ENCODE measurements at regions not wholly inside any gene's neighbourhood (a gene's known extent, or its start where the extent isn't known, plus 50 kb on each side); places are given as distances from the start of the nearest gene placed in this dataset.

GRCh38 chr7:50962962-50963374 lies 180.3 kb upstream of the GRB10 start:
- no peaks in the 10 kb centered on the region for H3K36me3 Mint-ChIP-seq
- H3K27me3 Mint-ChIP-seq (ENCODE audit: low read depth in 3 of 3): peaks cover 0 to 2% (median under 1%) of the 10 kb centered on the region in 3 donors
- H3K4me1 Mint-ChIP-seq: no peaks in the 10 kb centered on the region
- H3K4me3 Mint-ChIP-seq: no peak overlapping the region
- peaks cover 0 to 13% (median 2%) of the 10 kb centered on the region in 6 donors for H3K9me3 Mint-ChIP-seq
- H3K27ac Mint-ChIP-seq: no peak overlapping the region
- DNase-seq: no peak

- H3K36me3 Mint-ChIP-seq: no peaks in the 10 kb centered on the region
These were observed 179.7 kb upstream of the GRB10 start for GRCh38 chr7:50962281-50962883.

GRCh38 chr7:50960621-50961310 lies 178.1 kb upstream of the GRB10 start:
- Mint-ChIP-seq H3K27me3 (ENCODE audit: low read depth in 3 of 3) (peaks cover 0 to 2% (median 1%) of the 10 kb centered on the region in 3 donors), H3K36me3 (no peaks in the 10 kb centered on the region), H3K4me3 (no peak overlapping the region), H3K27ac (no peak overlapping the region), H3K4me1 (no peaks in the 10 kb centered on the region), H3K9me3 (peaks cover 0 to 4% (median 0%) of the 10 kb centered on the region in 6 donors)
- DNase-seq: no peak

More at GRCh38 chr7:50962281-50962883, 179.7 kb upstream of the GRB10 start:
- Mint-ChIP-seq H3K4me1 (no peaks in the 10 kb centered on the region), H3K27me3 (ENCODE audit: low read depth in 3 of 3) (peaks cover 0 to 2% (median 1%) of the 10 kb centered on the region in 3 donors), H3K27ac (no peak overlapping the region), H3K4me3 (no peak overlapping the region), H3K9me3 (peaks cover 0 to 10% (median 2%) of the 10 kb centered on the region in 6 donors)
- DNase-seq: no peak

GRCh38 chr7:50959991-50960390 lies 177.3 kb upstream of the GRB10 start:
- no peak overlapping the region for H3K4me3 Mint-ChIP-seq
- H3K27ac Mint-ChIP-seq: no peak overlapping the region
- H3K9me3 Mint-ChIP-seq: peaks cover 0 to 4% (median 0%) of the 10 kb centered on the region in 6 donors
- H3K36me3 Mint-ChIP-seq: no peaks in the 10 kb centered on the region
- H3K27me3 Mint-ChIP-seq (ENCODE audit: low read depth in 3 of 3): peaks cover 0 to 2% (median 1%) of the 10 kb centered on the region in 3 donors
- no peaks in the 10 kb centered on the region for H3K4me1 Mint-ChIP-seq
- DNase-seq: no peak

GRCh38 chr7:50959560-50959959 lies 176.9 kb upstream of the GRB10 start:
- Mint-ChIP-seq H3K4me1 (no peaks in the 10 kb centered on the region), H3K36me3 (no peaks in the 10 kb centered on the region), H3K4me3 (no peak overlapping the region), H3K27me3 (ENCODE audit: low read depth in 3 of 3) (peaks cover 0 to 2% (median 1%) of the 10 kb centered on the region in 3 donors), H3K9me3 (peaks cover 0 to 4% (median 0%) of the 10 kb centered on the region in 6 donors), H3K27ac (no peak overlapping the region)
- DNase-seq: no peak

GRCh38 chr7:50957855-50958254 lies 175.2 kb upstream of the GRB10 start:
- no peak for DNase-seq

GRCh38 chr7:50957431-50957830 lies 174.7 kb upstream of the GRB10 start:
- H3K27ac Mint-ChIP-seq: no peak overlapping the region
- H3K4me1 Mint-ChIP-seq: no peaks in the 10 kb centered on the region
- H3K27me3 Mint-ChIP-seq (ENCODE audit: low read depth in 3 of 3): peaks cover 0 to 1% (median 0%) of the 10 kb centered on the region in 3 donors
- H3K4me3 Mint-ChIP-seq: no peak overlapping the region
- H3K9me3 Mint-ChIP-seq: peaks cover 0 to 6% (median 0%) of the 10 kb centered on the region in 6 donors
- DNase-seq: no peak
- no peaks in the 10 kb centered on the region for H3K36me3 Mint-ChIP-seq

More at GRCh38 chr7:50957855-50958254, 175.2 kb upstream of the GRB10 start:
- H3K27me3 Mint-ChIP-seq (ENCODE audit: low read depth in 3 of 3): peaks cover 0 to 1% (median 0%) of the 10 kb centered on the region in 3 donors
- H3K9me3 Mint-ChIP-seq: peaks cover 0 to 6% (median 0%) of the 10 kb centered on the region in 6 donors
- no peak overlapping the region for H3K27ac Mint-ChIP-seq
- no peak overlapping the region for H3K4me3 Mint-ChIP-seq
- no peaks in the 10 kb centered on the region for H3K36me3 Mint-ChIP-seq
- no peaks in the 10 kb centered on the region for H3K4me1 Mint-ChIP-seq

GRCh38 chr7:50956522-50957155 lies 173.9 kb upstream of the GRB10 start:
- H3K9me3 Mint-ChIP-seq: peaks cover 0 to 6% (median 0%) of the 10 kb centered on the region in 6 donors
- no peak for DNase-seq
- no peak overlapping the region for H3K4me3 Mint-ChIP-seq
- no peaks in the 10 kb centered on the region for H3K4me1 Mint-ChIP-seq
- H3K27ac Mint-ChIP-seq: no peak overlapping the region
- H3K36me3 Mint-ChIP-seq: no peaks in the 10 kb centered on the region
- peaks cover 0 to 1% (median 0%) of the 10 kb centered on the region in 3 donors for H3K27me3 Mint-ChIP-seq (ENCODE audit: low read depth in 3 of 3)

- Mint-ChIP-seq H3K27me3 (ENCODE audit: low read depth in 3 of 3) (peaks cover 0 to 3% (median 2%) of the 10 kb centered on the region in 3 donors), H3K4me3 (no peak overlapping the region), H3K4me1 (no peaks in the 10 kb centered on the region), H3K9me3 (peaks cover 0 to 2% (median 0%) of the 10 kb centered on the region in 6 donors), H3K36me3 (no peaks in the 10 kb centered on the region), H3K27ac (no peak overlapping the region)
- no peak for DNase-seq
These were observed 172.0 kb upstream of the GRB10 start for GRCh38 chr7:50954716-50955115.

GRCh38 chr7:50954245-50954644 lies 171.5 kb upstream of the GRB10 start:
- H3K27ac Mint-ChIP-seq: no peak overlapping the region
- peaks cover 0 to 3% (median 2%) of the 10 kb centered on the region in 3 donors for H3K27me3 Mint-ChIP-seq (ENCODE audit: low read depth in 3 of 3)
- H3K36me3 Mint-ChIP-seq: no peaks in the 10 kb centered on the region
- DNase-seq: no peak
- peaks cover 0 to 4% (median 0%) of the 10 kb centered on the region in 6 donors for H3K9me3 Mint-ChIP-seq
- no peak overlapping the region for H3K4me3 Mint-ChIP-seq
- H3K4me1 Mint-ChIP-seq: no peaks in the 10 kb centered on the region

- Mint-ChIP-seq H3K9me3 (peaks cover 0 to 7% (median 2%) of the 10 kb centered on the region in 6 donors), H3K36me3 (no peaks in the 10 kb centered on the region), H3K4me3 (no peak overlapping the region), H3K4me1 (no peaks in the 10 kb centered on the region), H3K27me3 (ENCODE audit: low read depth in 3 of 3) (peaks cover under 1 to 3% (median 2%) of the 10 kb centered on the region in 3 donors), H3K27ac (no peak overlapping the region)
- DNase-seq: no peak
These were observed 171.1 kb upstream of the GRB10 start for GRCh38 chr7:50953820-50954219.

- H3K9me3 Mint-ChIP-seq: peaks cover 0 to 7% (median 2%) of the 10 kb centered on the region in 6 donors
- no peak for DNase-seq
- H3K36me3 Mint-ChIP-seq: no peaks in the 10 kb centered on the region
- H3K4me3 Mint-ChIP-seq: no peak overlapping the region
- peaks cover 2 to 3% (median 2%) of the 10 kb centered on the region in 3 donors for H3K27me3 Mint-ChIP-seq (ENCODE audit: low read depth in 3 of 3)
- H3K4me1 Mint-ChIP-seq: no peaks in the 10 kb centered on the region
- H3K27ac Mint-ChIP-seq: no peak overlapping the region
These were observed 170.6 kb upstream of the GRB10 start for GRCh38 chr7:50953303-50953702.

- H3K36me3 Mint-ChIP-seq: no peaks in the 10 kb centered on the region
- H3K27ac Mint-ChIP-seq: no peak overlapping the region
- peaks cover 0 to 10% (median 3%) of the 10 kb centered on the region in 6 donors for H3K9me3 Mint-ChIP-seq
- H3K4me1 Mint-ChIP-seq: no peaks in the 10 kb centered on the region
- H3K27me3 Mint-ChIP-seq (ENCODE audit: low read depth in 3 of 3): peaks cover 2% of the 10 kb centered on the region in 3 donors
- H3K4me3 Mint-ChIP-seq: no peak overlapping the region
- no peak for DNase-seq
These were observed 169.8 kb upstream of the GRB10 start for GRCh38 chr7:50952544-50952943.

- H3K36me3 Mint-ChIP-seq: no peaks in the 10 kb centered on the region
- no peak overlapping the region for H3K4me3 Mint-ChIP-seq
- no peak for DNase-seq
- H3K9me3 Mint-ChIP-seq: peaks cover 0 to 10% (median 3%) of the 10 kb centered on the region in 6 donors
- H3K27me3 Mint-ChIP-seq (ENCODE audit: low read depth in 3 of 3): peaks cover 2% of the 10 kb centered on the region in 3 donors
- H3K4me1 Mint-ChIP-seq: no peaks in the 10 kb centered on the region
- no peak overlapping the region for H3K27ac Mint-ChIP-seq
These were observed 169.4 kb upstream of the GRB10 start for GRCh38 chr7:50952120-50952519.
